CMK (cell line): ENCODE measurements at regions not wholly inside any gene's neighbourhood (a gene's known extent, or its start where the extent isn't known, plus 50 kb on each side); places are given as distances from the start of the nearest gene placed in this dataset.
"Not testable (repeated sequence)": the region's sequence is repeated elsewhere in the genome, so short reads cannot be mapped to it uniquely, and the experiment has no call there.

Experiments
- DNase-seq: peaks from one replicate; pipeline ENCODE4 v3.0.0-alpha.2; 2010; ENCODE audit warnings: low read depth

- DNase-seq = no peak
Measured at GRCh38 chr4:66160606-66161005, 490.3 kb upstream of the EPHA5 start.

GRCh38 chr4:66157594-66157993, 487.3 kb upstream of the EPHA5 start:
- DNase-seq = no peak

GRCh38 chr4:66130042-66130441, 459.8 kb upstream of the EPHA5 start:
- DNase-seq = no peak

- DNase-seq = no peak
Measured at GRCh38 chr4:66123831-66124413, 453.6 kb upstream of the EPHA5 start.

- no peak for DNase-seq
Measured at GRCh38 chr4:66123190-66123589, 452.9 kb upstream of the EPHA5 start.

GRCh38 chr4:66115231-66115630, 444.9 kb upstream of the EPHA5 start:
- not testable (repeated sequence) for DNase-seq

GRCh38 chr4:66108898-66109297, 438.6 kb upstream of the EPHA5 start:
- DNase-seq = no peak

- no peak for DNase-seq
Measured at GRCh38 chr4:66097218-66097617, 426.9 kb upstream of the EPHA5 start.

- no peak for DNase-seq
Measured at GRCh38 chr4:66095065-66095464, 424.8 kb upstream of the EPHA5 start.

- no peak for DNase-seq
Measured at GRCh38 chr4:66094070-66094469, 423.8 kb upstream of the EPHA5 start.

GRCh38 chr4:66091786-66092185, 421.5 kb upstream of the EPHA5 start:
- DNase-seq = no peak

- DNase-seq = no peak
Measured at GRCh38 chr4:66073961-66074360, 403.7 kb upstream of the EPHA5 start.

- no peak for DNase-seq
Measured at GRCh38 chr4:66071911-66072310, 401.6 kb upstream of the EPHA5 start.

- no peak for DNase-seq
Measured at GRCh38 chr4:66062921-66063320, 392.6 kb upstream of the EPHA5 start.

- DNase-seq = no peak
Measured at GRCh38 chr4:66062044-66062443, 391.8 kb upstream of the EPHA5 start.

- DNase-seq = no peak
Measured at GRCh38 chr4:66059556-66059955, 389.3 kb upstream of the EPHA5 start.

- DNase-seq = no peak
Measured at GRCh38 chr4:66059136-66059535, 388.8 kb upstream of the EPHA5 start.

GRCh38 chr4:66055999-66056398, 385.7 kb upstream of the EPHA5 start:
- DNase-seq = no peak

- no peak for DNase-seq
Measured at GRCh38 chr4:66052426-66052825, 382.1 kb upstream of the EPHA5 start.

GRCh38 chr4:66048861-66049260, 378.6 kb upstream of the EPHA5 start:
- no peak for DNase-seq

- no peak for DNase-seq
Measured at GRCh38 chr4:66045913-66046312, 375.6 kb upstream of the EPHA5 start.

- DNase-seq = no peak
Measured at GRCh38 chr4:66035701-66036100, 365.4 kb upstream of the EPHA5 start.

GRCh38 chr4:66034671-66035070, 364.4 kb upstream of the EPHA5 start:
- no peak for DNase-seq

- DNase-seq = no peak
Measured at GRCh38 chr4:66034262-66034661, 364.0 kb upstream of the EPHA5 start.

GRCh38 chr4:66032571-66032970, 362.3 kb upstream of the EPHA5 start:
- DNase-seq = no peak
